Sigmoid colon (tissue), 4 donors: ENCODE measurements at regions not wholly inside any gene's neighbourhood (a gene's known extent, or its start where the extent isn't known, plus 50 kb on each side); places are given as distances from the start of the nearest gene placed in this dataset.

Experiments used
- CTCF ChIP-seq, 4 experiments: fragments of 450-650 bp in 3 of 4; fragments of 200-600 bp in 1 of 4; IDR thresholded peaks; one replicate each; pipeline ENCODE4 v1.5.1; 2016 to 2019; ENCODE audit warnings: antibody characterized with exemption in 4 of 4, mild to moderate bottlenecking in 3 of 4, moderate library complexity in 2 of 4
- EP300 ChIP-seq, 4 donors: sonication (generic); formaldehyde crosslinking; IDR thresholded peaks; one replicate each; pipeline ENCODE4 v1.6.1; 2017; ENCODE audit warnings: antibody characterized with exemption in 4 of 4
- POLR2A ChIP-seq, 2 donors: fragments of 450-650 bp; IDR thresholded peaks; one replicate each; pipeline ENCODE4 v1.6.1; 2016; ENCODE audit warnings: antibody characterized with exemption in 2 of 2, mild to moderate bottlenecking in 2 of 2, moderate library complexity in 2 of 2
- POLR2AphosphoS5 ChIP-seq, 4 donors: sonication (generic); formaldehyde crosslinking; IDR thresholded peaks; one replicate each; pipeline ENCODE4 v1.6.1; 2017; ENCODE audit warnings: antibody characterized with exemption in 4 of 4

DNA sequence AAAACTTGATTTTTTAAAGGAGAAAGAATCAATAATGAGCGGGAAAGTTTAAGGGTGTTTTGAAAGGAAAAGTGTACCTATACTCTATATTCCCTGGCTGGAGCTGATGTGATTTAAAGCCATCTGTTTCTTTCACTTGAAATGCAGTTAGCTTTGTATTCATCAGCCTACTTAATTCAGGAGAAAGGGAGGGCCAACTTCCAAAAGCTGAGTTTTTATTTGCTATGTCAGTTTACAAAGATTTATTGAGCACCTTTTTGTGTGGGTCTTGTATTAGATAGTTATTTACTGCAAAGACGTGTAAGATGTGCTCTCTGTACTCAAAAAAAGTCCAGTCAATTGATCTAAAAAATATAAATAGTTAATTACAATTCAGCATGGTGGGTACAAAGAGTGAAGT, 176.2 kb upstream of the GOLIM4 start:
- no peak for TF ChIP-seq POLR2A (IDR thresholded peaks at IDR 0.05)
- no peak for TF ChIP-seq CTCF (IDR thresholded peaks at IDR 0.05)
- TF ChIP-seq POLR2AphosphoS5 (IDR thresholded peaks at IDR 0.05) = no peak
- no peak for TF ChIP-seq EP300 (IDR thresholded peaks at IDR 0.05)
